AG08396 (cell line): ENCODE measurements at regions not wholly inside any gene's neighbourhood (a gene's known extent, or its start where the extent isn't known, plus 50 kb on each side); places are given as distances from the start of the nearest gene placed in this dataset.
A peak's percentile ranks its signal among the peaks of the same experiment; 100 is the strongest.

ENCODE experiments used
- DNase-seq: peaks from one replicate; pipeline ENCODE4 v3.0.0; 2012; ENCODE audit warnings: low spot score, mixed read lengths

DNA sequence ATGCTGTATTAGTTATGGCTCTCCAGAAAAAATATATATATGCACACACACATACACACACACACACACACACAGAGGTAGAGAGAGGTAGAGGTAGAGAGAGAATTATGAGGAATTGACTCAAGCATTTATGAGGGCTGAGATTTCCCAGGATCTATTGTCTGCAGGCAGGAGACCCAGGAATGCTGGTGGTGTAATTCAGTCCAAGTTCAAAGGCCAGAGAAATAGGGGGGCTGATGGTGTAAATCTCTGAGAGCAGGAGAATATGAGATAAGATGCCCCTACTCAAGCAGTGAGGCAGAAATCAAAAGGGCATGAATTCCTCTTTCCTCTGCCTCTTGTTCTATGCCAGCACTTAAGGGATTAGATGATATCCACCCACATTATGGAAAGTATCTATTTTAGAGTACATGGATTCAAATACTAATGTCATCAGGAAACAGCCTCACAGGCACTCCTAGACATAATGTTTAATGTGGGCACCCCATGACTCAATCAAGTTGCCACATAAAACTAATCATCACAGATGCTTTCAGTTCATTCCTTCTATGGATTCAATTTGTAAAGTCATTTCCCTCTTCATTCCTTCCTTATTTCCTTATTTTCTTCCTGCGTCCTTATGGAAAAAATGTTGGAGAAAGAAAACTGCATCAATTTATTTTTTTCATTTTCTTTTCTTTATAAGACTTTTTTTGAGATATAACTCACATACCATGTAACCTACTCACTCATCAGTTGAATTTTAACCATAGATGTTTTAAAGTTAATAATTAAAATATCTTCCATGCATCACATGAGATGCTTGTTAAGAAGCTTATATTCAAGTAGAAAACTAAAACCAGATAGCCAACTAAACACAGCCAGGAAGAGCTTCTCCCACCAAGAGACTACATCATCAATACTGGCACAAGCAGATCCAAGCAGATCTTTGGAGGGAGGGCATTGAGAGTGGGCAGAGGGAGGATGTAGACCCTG, 406.2 kb downstream of the MBD2 start:
- no peak for DNase-seq

DNA sequence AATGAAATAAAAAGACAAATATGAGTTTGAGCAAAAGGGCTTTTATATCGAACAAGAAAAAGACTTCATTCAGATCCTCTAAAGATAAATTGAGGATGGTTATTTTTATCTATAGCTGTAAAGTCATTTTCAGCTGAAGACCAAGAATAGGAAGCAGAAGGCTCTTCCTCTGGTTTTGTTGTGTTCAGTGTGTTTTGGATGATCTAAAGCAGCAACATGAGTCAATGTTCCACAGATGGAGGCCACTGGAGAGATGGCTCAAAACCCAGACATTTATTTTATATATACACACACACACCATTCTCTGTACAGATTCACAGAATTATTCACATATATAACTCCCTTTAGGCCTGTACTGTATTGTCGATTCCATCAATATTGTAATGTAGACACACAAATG, 424.3 kb downstream of the MBD2 start:
- no peak for DNase-seq

DNA sequence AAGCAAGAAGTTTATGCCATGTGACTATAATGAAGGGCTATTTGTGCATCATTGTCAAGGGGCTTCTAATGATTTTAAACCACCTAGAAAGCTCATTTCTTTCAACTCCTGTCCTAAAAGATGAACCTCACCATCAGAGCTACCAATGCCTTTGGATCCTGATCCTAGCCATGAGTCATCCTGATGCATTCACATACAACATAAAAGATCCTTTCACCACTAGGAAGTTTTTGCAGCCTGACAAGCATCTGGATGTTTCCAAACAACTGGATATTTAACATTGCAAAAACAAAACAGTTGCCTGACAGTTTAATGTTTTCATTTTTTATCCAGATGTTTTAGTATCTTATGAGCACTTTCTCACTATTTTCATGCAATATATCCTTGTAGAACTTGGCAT, 425.3 kb downstream of the MBD2 start:
- DNase-seq, result no peak

DNA sequence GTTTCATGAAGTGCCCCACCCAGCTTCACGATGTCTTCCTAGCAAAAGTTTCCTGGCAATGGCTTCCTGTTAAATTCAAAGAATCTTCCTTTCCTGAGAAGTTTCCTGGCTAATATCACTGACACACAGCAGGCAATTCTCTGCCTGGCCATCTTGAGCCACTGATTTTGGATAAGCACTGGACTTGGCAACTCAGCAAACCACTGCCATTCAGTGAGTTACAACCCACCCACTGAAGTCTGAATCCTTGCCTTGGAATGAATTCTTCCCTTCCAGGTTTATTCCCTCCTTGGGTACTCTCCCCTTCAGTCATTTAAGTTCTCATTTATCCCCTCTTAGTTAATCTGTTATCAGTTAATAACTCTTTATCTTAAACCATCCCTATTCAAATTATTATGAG, 426.0 kb downstream of the MBD2 start:
- no peak for DNase-seq

DNA sequence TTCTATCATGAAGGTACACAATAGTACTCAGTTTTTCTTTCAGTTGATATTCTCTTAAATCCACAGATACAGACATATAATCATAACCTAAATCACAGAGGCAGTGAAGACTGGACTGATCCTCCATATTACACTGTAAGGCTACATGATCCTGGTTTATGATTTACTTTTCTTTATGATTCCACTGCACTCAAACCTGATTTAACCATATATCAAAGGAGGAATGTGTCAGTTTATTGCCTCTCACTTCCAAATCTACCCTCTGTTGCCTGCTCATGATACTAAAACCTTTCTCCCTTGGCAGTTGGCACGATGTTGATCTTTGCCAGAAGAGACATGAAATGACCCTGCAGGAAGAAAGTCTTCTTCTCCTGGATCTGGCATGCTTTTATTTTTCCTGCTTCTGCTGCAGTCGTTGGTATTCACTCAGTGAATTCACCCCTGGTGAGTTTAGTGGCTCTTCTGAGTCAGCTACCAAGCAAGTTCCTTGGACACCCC, 426.4 kb downstream of the MBD2 start:
- no peak for DNase-seq

DNA sequence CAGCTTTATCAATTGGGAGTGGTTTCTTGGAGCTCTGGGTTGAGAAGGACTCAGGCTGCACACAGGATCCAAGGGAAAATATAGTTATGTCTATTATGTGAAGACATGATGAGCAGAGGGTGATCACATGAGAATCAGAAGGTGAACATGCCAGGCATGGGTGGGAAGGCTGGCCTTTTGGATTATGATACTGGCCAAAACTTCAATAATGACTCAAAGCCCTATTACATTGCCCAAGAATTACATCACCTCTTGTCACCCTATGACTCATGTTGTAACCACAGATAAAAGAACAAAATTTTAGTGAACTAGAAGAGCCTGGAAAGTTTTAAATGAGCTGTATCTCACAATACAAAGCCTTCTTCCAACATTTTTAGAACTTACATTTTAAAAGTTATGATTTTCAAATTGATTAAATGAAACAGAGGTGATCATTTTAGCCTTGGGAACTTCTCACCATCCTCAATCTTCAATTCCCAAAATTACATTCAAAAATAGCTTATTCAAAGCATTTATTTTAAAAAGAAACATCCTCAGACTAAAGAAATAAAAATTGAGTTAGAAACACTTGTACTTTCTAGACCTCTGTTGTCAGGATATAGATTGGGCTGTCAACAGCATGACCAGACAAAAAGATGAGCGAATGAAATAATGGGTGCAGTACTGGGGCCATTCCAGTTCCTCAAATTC, 428.3 kb downstream of the MBD2 start:
- peak; percentile 2 for DNase-seq

DNA sequence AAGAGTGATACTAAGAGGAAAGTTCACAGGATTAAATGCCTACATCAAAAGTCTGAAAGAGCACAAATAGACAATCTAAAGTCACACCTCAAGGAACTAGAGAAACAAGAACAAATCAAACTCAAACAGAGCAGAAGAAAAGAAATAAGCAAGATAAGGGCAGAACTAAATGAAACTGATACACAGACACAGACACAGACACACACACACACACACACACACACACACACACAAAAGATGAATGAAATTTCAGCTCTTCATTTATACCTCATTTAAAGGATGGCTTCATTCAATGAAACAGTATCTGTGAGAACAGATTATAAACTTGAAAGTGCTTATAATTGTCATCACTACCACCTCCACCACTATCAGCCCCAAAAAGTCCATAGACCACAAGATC, 428.9 kb downstream of the MBD2 start:
- DNase-seq, result no peak

DNA sequence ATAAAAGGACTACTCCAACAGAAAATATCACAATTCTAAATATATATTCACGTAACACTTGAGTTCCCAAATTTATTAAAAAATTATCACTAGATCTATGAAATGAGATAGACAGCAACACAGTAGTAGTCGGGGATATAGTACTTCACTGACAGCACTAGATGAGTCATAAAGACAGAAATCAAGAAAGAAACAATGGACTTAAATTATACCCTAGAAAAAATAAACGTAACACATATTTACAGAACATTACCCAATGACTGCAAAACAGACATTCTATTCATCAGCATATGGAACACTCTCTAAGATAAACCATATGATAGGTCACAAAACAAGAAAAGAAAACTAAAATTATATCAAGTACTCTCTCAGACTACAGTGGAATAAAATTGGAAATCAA, 429.4 kb downstream of the MBD2 start:
- DNase-seq, result no peak

DNA sequence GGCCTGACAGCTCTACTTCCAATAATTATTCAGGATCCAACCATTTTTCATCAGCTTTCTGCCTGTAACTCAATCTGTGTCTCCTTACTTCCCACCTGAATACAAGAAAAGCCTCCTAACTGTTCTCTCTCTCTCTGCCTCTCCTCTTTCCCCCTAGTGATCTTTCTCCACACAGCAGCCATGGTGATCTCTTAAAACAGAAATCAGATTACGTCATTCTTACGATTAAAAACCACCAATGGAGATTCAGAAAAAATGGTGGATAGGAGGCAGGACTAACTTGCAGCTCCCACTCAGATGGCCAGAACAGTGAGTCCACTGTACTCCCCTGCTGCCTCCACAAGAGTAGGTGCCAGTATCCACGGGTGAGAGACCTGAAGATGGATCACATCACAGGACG, 431.7 kb downstream of the MBD2 start:
- no peak for DNase-seq

DNA sequence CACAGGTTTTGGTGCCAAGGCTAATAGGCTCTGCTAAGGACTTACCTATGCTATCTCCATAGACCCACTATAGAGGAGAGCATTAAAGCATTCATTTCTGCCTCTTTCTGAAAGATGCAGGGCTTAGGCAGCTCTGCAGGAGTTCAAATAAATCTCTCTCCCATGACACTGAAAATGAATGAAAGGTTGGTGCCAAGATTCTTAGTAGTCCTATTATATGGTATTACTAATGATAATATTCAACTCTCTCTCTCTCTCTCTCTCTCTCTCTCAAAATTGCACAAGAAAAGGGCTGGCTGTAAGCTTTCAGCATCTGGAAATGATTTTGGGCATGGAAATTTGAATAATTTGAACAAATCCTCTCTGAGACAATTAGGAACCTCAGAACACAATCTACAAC, 433.7 kb downstream of the MBD2 start:
- DNase-seq, result no peak

DNA sequence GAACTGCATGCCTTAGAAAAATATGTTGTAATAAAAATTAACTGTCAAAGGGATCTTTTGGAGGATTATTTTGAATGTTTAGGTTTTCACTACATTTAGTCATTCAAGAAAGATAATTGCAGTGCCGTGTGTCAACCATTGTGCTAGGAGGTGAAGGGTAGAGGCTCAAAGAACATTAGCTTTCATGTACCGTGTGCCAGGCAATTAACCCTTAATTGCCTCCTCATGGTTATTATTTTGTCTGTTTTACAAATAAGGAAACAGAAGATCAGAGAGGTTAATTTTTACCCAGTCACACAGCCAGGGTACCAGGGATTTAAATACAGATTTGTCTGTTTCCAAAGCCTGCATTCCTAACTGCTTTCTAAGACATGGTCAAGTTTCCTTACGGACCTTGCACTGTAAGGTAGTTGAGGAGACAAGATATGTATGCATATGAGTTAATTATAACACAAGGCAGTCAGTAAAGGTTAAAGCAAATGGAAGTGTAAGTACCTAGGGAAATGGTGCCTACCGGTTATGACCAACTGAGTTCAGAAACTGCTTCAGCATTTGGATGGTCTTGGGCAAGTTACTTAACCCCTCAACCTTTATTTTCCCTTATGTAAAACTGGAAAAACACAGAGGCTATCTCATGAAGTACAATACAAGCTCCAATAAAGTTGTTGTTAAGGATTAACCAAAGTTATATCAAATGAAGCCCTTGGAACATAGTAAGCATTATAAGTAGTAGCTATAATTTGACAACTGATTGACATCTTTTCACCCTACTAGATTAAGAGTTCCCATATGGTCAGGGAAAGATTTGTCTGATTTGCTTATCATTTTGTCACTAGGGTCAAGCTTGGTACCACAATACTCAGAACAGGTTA, 434.9 kb downstream of the MBD2 start:
- no peak for DNase-seq

DNA sequence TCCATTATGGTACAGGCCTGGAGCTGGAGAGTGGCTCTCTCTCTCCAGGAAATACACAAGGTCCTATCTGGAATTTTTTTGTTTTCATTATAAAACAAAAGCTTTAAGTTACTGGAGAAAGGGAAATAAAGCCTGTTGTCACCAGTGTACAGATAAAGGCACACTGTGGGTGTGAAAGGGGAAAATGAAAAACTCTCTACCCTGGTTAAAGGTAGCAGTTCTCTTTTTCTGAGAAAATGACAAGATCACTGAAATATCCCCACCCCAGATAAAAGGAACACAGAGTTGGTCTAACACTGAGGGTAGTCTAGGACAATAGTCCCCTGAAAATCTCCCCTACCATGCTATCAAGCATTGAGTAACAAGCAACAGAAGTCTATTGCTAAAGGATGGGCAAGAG, 438.7 kb downstream of the MBD2 start:
- no peak for DNase-seq

DNA sequence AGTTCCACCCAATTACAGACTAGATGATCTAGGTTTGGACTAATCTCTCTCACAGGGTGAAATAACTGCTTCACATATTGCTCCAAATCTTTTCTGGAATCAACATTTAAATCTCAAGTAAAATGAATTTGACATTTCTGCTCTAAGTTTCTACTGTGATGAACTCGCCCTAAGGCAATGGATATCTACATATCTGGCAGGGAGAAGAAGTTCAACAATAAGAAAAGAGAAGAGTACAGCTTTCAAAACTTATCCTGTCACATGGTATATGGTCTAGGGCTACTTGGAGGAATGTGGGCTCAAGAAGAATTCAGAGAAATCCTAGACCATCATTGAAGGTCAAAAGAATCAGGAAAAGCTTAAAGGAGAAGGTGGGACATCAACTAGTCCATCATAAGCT, 440.2 kb downstream of the MBD2 start:
- DNase-seq, result no peak

DNA sequence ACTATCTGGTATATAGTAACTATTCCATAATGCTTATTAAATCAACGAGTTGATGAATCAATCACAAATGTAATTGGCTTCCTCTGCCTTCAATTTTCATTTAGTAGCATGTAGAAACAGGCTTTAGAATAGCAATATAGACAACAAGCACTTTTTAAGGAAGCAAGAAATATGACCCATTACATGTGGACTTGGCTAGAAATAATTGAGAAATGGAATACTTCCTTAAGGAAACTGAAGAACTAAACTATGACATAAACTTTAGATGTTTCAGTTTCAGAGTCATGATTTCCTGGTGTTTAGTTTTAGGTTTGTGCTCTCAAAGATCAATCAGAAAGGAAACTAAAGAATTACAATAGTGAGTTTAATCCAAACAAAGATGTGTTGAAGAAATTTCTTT, 443.8 kb downstream of the MBD2 start:
- no peak for DNase-seq

DNA sequence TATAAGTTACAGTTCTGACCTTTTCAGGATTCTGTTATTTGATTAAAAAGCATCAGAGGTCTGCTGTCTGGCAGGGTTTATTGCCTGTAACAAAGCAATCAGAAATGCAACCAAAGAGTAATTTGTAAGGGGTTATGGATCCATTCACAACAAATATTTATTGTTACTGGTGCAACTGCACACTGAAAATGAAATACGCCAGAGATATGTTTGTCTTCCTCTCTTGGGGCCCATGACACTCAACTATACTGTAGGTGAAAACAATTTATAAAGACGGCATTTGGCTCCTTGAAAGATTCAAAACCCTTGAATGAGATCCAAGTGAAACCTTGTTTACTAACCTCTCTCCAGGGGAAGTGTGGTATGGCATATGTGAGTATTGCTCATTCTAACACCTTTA, 452.2 kb downstream of the MBD2 start:
- DNase-seq, result no peak

DNA sequence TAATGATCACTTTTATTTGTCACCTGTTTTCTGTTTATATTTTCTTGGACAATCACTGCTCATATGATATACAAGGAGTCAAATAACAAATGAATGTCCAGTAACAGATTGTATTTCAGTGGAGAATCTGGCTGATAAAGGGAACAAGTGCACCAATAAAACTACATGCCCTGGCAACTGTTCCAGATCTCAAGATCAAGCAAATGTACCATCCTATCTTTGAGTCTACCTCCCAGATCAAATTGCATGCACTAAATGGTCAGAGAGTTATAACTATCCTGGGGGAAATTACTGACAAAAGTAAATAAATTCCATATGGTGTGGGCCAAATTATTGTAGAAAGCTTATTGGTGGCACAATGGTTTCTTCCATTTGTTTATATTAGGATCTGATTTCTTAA, 452.8 kb downstream of the MBD2 start:
- no peak for DNase-seq

DNA sequence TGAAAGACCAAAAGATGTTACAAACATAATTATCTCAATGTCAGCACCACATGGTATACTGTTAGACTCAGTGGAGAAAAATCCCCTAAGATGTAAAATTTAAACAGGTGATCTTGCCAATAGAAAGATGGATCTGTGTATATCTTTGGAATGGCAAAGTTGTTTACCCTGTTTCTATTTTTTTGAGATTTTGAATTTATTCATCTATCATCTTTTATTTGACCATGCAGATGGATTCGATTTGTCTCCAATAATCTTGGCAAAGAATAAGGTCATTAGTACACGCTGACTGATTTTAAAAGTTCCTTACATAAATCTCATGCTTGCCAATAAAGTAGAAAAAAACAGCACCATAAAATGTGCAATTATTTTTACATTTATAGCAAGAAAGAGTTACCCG, 459.3 kb downstream of the MBD2 start:
- no peak for DNase-seq

DNA sequence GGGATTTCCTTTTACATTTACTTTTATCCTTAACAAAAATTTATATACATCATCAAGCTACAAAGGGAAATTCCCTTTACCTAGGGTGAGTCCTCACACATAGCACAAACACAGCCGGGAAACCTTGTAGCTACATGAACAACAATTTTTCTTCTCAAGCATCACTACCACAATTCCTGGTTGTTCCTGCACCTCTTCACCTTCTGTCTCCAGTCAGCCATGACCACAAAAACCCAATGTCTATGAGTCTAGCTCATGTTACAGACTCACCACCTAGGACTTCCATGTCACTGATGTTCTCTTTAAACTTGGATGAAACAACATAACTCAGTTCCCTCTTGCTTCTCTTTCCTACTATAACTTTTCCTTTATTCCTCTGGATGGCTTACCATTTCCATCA, 460.4 kb downstream of the MBD2 start:
- DNase-seq, result no peak

DNA sequence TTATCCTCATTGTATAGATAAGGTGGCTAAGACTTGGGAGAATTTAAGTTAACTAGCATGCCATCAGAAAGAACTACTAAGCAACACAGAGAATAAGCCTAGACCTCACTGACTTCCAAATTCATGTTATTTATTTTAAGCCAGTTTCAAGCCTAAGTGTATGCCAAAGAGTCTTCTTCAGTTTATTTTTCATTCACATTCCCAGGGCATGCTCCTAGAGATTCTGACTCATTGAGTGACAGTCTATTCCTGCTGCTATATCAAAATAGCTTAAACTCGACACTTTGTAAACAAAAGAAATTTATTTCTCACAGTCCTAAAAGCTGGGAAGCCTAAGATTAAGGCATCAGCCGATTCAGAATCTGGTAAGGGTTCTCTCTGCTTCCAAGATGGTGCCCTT, 467.1 kb downstream of the MBD2 start:
- no peak for DNase-seq

DNA sequence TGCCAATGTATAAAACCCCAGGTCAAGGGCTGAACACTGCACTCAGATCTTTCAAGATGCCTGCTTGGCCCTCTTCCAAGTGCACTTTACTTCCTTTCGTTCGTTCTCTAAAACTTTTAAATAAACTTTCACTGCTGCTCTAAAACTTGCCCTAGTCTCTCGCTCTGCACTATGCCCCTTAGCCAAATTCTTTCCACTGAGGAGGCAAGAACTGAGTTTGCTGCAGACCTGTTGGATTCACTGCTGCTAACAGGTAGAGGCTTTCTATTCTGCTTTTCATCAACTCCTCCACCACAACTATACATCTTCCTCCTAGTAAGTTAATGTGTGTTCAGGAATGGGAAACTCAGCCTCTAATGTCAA, 467.9 kb downstream of the MBD2 start:
- DNase-seq, result no peak

DNA sequence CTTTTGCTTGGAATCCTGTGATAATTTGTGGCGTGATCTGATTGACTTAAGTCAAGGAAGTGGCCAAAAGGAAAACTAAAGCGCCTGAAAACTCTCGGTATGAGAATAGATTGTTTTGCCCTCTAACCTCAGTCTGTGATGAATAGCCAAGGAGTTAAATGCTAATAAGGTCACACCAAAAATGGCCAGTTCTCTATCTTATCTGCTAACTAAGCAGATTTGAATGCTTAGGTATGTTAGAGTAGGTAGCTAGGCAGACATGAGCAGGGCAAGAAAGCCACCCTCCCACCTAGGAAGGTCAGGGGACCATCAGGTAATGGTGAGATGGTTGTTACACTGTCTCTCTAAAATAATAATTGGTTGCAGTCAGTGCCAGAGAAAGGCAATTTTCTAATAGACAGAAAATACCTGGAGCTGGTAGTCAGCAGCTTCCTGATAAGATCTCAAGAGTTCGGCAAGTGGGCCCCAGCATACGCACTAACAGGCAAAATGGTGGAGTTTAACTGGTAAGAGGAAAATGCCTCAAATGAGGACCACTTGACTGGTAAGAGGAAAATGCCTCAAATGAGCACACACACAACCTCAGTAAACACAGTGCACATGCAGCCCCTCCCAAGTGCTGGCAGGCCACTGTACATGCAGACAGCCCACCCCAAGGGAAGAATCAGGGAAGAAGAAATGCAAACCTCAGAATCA, 468.4 kb downstream of the MBD2 start:
- DNase-seq, result no peak

DNA sequence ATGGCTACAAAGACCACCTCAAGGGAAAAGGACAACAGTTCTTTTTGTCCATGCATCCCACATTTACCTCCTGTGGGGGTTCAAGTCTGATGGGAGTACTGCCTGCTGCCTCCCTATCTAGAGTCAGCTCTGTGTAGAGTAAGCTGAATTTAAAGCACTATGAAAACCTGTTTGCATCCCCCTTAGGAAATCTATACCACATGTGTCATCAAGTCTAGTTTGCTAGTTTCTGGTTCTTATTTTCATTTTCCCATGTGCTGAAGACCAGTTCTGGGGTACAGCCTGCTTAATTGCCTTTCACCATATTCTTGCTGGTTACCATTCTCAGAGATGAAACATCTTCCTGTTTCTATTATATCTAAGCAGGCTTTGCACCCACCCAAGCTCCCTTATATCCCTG, 470.3 kb downstream of the MBD2 start:
- no peak for DNase-seq
